ENCODE measurements at regions not wholly inside any gene's neighbourhood (a gene's known extent, or its start where the extent isn't known, plus 50 kb on each side); places are given as distances from the start of the nearest gene placed in this dataset.

DNA sequence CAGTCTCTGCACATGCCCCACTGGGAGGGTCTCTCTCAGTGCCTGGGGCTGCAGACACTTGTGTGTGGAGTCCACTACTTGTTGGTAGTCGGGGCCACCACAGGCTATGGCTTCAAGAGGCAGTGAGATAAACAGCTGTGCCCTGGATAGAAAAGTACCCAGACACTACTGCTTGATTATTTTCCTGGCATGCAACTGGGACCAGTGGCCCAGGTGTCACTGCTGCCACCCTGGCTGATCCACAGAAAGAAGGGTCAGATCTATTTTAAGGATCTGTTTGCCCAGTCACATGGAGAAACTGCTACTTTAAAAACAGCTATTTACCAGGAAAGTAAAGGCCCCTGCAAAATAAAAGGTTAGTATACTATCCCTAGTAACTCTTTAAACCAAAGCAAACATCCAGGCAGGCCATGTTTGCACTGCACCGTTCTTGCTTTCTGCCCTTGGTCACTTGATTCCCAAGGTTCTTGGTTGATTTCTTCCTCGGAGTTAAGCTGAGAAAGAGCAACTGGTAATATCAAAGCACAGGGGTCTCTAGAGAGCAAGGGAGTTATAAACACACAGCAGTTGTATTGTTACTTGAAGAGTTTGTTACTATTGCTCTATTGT lies 99.9 kb downstream of the GLUL start:
- Histone ChIP-seq H3K4me2 (ENCODE audit: low read length) (no peak overlapping the region), H4K20me1 (ENCODE audit: insufficient read depth) (no peaks in the 10 kb centered on the region), H3K4me3 (replicated peaks in 1 of 2; ENCODE audit: low read depth in 1 of 2, low read length in 2 of 2) (no peak overlapping the region), H3K9me2 (ENCODE audit: insufficient read depth) (no peaks in the 10 kb centered on the region), H3K36me3 (ENCODE audit: control insufficient read depth in 1 of 2, insufficient read depth in 2 of 2, low read length in 2 of 2) (no peaks in the 10 kb centered on the region), H2AFZ (ENCODE audit: low read depth, low read length, poor library complexity, severe bottlenecking) (no peak overlapping the region), H3K27me3 (ENCODE audit: insufficient read depth, low read length) (no peaks in the 10 kb centered on the region), H3K27ac (ENCODE audit: low read depth, low read length) (no peak overlapping the region), H3K4me1 (ENCODE audit: control insufficient read depth in 1 of 2, insufficient read depth in 2 of 2, low read length in 2 of 2) (peaks cover 0 to 18% of the 10 kb centered on the region in 2 experiments; a peak in 2 of 4 replicates), H3K79me2 (ENCODE audit: insufficient read depth, low read length) (no peaks in the 10 kb centered on the region), H3K9ac (ENCODE audit: low read length) (no peak overlapping the region), H3K9me3 (ENCODE audit: control insufficient read depth in 1 of 2, insufficient read depth in 1 of 2, low read depth in 1 of 2, low read length in 2 of 2) (no peaks in the 10 kb centered on the region)
- CTCF ChIA-PET = no interaction called here
- TF ChIP-seq, protein P1, sequence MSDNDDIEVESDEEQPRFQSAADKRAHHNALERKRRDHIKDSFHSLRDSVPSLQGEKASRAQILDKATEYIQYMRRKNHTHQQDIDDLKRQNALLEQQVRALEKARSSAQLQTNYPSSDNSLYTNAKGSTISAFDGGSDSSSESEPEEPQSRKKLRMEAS (IDR thresholded peaks at IDR 0.05) = no peak
- no TSS peak for BruUV-seq (replicated peaks)
- DNase-seq (ENCODE audit: low read depth, low spot score) = no peak
- RAD21 ChIA-PET (ENCODE audit: low non-redundant PET in 1 of 2, low total read pairs in 2 of 2, uncharacterized antibody in 2 of 2, unreplicated experiment in 2 of 2) = no interaction called here
- POLR2A ChIA-PET = no interaction called here
- ATAC-seq = no peak
- intact Hi-C loops (cut with micrococcal nuclease) = no loop called here

DNA sequence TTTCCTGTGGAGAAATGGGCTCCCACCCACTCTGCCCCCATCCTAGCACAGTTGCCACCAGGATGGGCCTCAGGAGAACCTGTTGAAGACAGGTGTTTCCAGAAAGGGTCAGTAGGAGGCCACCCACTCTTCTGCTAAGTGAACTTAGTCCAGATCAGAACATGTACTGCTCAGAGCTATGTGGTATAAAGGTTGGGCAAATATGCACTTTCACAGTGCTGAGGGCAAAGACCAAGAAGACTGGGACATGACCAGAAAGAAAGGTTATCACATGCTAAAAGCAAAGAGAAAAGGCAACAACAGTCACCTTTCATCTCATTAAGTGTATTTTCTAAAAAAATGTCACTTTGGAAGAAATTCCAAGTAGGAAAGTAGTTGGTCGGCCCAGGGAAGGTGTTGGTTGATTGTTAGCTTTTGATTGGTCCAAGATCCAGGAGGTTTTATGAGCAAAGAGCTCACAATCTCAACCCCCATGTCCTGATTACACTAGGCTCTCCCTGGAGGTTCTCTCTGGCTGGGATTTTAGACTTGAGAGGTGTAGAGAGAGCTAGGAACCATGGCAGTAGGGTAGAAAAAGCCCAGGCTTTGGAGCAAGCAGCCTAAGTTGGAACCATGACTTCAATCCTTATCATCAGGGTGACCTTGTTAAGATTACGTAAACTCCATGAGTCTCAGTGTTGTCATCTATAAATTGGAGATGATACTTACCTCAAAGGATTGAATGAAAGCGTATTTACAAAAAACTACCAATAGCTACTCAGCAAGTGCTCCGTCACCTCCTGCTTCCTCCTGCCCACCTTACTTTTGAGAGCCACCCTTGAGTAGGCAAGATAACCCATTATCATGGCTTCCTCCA lies 102.6 kb downstream of the GLUL start:
- no peaks in the 10 kb centered on the region for H3K79me2 ChIP-seq (ENCODE audit: insufficient read depth, low read length)
- POLR2A ChIA-PET = interaction anchor here (0.8 to 1.2 kb wide), 2 partner anchors 13 to 103 kb away, joined by 3 to 4 read pairs; partner anchors contain the start of gene GLUL
- H3K4me2 ChIP-seq (ENCODE audit: low read length) = peak overlapping the region; percentile 55; the same call in 1 of the 2 replicates
- no peak overlapping the region for H3K4me3 ChIP-seq (replicated peaks in 1 of 2; ENCODE audit: low read depth in 1 of 2, low read length in 2 of 2)
- no peak overlapping the region for H3K9ac ChIP-seq (ENCODE audit: low read length)
- no peaks in the 10 kb centered on the region for H3K36me3 ChIP-seq (ENCODE audit: control insufficient read depth in 1 of 2, insufficient read depth in 2 of 2, low read length in 2 of 2)
- DNase-seq (ENCODE audit: low read depth, low spot score) = no peak
- ATAC-seq = no peak
- H3K27ac ChIP-seq (ENCODE audit: low read depth, low read length) = no peak overlapping the region
- H3K4me1 ChIP-seq (ENCODE audit: control insufficient read depth in 1 of 2, insufficient read depth in 2 of 2, low read length in 2 of 2) = peaks cover 0 to 18% of the 10 kb centered on the region in 2 experiments; a peak in 2 of 4 replicates
- H4K20me1 ChIP-seq (ENCODE audit: insufficient read depth) = no peaks in the 10 kb centered on the region
- TF ChIP-seq ZFX (IDR thresholded peaks at IDR 0.05) (no peak), SRF (IDR thresholded peaks at IDR 0.05; ENCODE audit: low read depth) (no peak), SP1 (IDR thresholded peaks at IDR 0.05; ENCODE audit: low read depth) (no peak), JUND (IDR thresholded peaks at IDR 0.05) (no peak), YY1 (IDR thresholded peaks at IDR 0.05; ENCODE audit: extremely low read depth, insufficient replicate concordance, low read depth, low read length) (no peak), EZH2phosphoT487 (IDR thresholded peaks at IDR 0.05; ENCODE audit: borderline replicate concordance) (no peak), SIN3A (IDR thresholded peaks at IDR 0.05; ENCODE audit: low read depth) (no peak), CBX3 (IDR thresholded peaks at IDR 0.05; ENCODE audit: low read depth) (no peak), CEBPB (IDR thresholded peaks at IDR 0.05; ENCODE audit: low read depth) (no peak)
- TF ChIP-seq, protein P2, sequence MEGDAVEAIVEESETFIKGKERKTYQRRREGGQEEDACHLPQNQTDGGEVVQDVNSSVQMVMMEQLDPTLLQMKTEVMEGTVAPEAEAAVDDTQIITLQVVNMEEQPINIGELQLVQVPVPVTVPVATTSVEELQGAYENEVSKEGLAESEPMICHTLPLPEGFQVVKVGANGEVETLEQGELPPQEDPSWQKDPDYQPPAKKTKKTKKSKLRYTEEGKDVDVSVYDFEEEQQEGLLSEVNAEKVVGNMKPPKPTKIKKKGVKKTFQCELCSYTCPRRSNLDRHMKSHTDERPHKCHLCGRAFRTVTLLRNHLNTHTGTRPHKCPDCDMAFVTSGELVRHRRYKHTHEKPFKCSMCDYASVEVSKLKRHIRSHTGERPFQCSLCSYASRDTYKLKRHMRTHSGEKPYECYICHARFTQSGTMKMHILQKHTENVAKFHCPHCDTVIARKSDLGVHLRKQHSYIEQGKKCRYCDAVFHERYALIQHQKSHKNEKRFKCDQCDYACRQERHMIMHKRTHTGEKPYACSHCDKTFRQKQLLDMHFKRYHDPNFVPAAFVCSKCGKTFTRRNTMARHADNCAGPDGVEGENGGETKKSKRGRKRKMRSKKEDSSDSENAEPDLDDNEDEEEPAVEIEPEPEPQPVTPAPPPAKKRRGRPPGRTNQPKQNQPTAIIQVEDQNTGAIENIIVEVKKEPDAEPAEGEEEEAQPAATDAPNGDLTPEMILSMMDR (IDR thresholded peaks at IDR 0.05 in 2 of 3, conservative IDR thresholded peaks at IDR 0.05 in 1 of 3; ENCODE audit: borderline replicate concordance in 1 of 3, insufficient read depth in 1 of 3, low read depth in 2 of 3, low read length in 2 of 3) = no peak
- TF ChIP-seq, protein P3, sequence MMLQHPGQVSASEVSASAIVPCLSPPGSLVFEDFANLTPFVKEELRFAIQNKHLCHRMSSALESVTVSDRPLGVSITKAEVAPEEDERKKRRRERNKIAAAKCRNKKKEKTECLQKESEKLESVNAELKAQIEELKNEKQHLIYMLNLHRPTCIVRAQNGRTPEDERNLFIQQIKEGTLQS (IDR thresholded peaks at IDR 0.05) = no peak
- intact Hi-C loops (cut with micrococcal nuclease) = no loop called here
- H2AFZ ChIP-seq (ENCODE audit: low read depth, low read length, poor library complexity, severe bottlenecking) = no peak overlapping the region
- RAD21 ChIA-PET (ENCODE audit: low non-redundant PET in 1 of 2, low total read pairs in 2 of 2, uncharacterized antibody in 2 of 2, unreplicated experiment in 2 of 2) = no interaction called here
- CTCF ChIA-PET = no interaction called here
- no peaks in the 10 kb centered on the region for H3K9me3 ChIP-seq (ENCODE audit: control insufficient read depth in 1 of 2, insufficient read depth in 1 of 2, low read depth in 1 of 2, low read length in 2 of 2)
- H3K9me2 ChIP-seq (ENCODE audit: insufficient read depth) = no peaks in the 10 kb centered on the region
- no peaks in the 10 kb centered on the region for H3K27me3 ChIP-seq (ENCODE audit: insufficient read depth, low read length)
- BruUV-seq (replicated peaks) = no TSS peak

Measured in HCT116 (cell line).